HG03457 (cell line): ENCODE measurements at regions not wholly inside any gene's neighbourhood (a gene's known extent, or its start where the extent isn't known, plus 50 kb on each side); places are given as distances from the start of the nearest gene placed in this dataset.

Experiments
- ATAC-seq: cut with Tn5 transposase; IDR thresholded peaks from one replicate; pipeline ENCODE4 v1.9.1; 2021; ENCODE audit warnings: moderate number of reproducible peaks; ENCODE audit not compliant: unreplicated experiment

DNA sequence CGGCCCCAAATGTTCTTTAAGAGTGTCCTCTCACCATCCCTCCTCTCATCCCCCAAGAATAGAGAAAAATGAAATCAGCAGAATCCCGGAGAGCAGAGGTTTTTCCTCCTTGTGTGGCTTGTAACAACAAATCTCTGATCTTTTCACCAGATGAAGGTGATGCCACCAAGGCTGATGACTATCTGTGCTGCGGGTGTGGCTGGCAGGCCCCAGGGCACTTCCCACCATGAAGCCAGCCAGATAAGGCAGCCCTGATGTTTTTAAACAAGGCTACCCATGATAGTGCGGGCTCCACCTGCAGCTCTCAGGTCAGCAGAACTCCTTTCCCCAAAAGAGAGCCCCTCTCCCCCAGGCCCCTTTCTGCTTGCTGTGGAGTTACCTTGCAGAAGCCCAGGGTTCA lies 58.0 kb upstream of the PARP11 start:
- ATAC-seq = no peak

DNA sequence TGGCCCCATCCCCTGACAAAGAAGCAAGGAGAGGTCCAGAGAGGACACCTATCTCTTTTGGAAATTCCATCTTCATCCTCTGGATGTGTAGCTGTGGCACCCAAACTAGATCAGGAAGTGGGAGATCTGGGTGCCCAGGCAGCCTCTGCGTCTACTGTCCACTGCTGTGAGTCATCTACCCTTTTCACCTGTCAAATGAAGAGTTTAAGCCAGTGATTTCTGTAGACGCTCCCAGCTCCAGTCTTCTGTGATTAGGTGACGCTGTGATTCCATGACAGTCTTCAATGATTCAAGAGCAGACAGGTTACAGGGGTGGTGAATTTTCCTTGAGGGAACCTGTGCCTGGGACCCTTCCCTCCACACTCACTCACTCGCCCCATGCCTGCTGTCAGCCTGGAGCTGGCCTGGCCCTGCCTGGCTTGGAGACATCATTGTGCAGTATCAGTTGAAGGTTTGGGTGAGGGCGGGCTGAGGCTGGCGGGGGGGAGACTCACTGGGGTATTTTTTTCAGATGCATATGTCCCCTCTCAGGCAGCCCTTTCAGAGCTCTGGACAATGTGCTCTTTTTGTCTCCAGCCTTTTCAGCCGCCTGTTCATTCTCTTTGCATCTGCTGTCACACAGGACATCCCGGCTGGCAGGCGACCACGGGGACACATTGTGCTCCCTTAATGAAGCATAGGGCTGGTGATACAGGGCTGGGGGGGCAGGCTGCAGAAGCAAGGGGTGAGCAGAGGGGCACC lies 56.8 kb upstream of the PARP11 start:
- ATAC-seq = no peak

- ATAC-seq = no peak
These were observed 55.5 kb upstream of the PARP11 start for GRCh38 chr12:3928538-3929184.

DNA sequence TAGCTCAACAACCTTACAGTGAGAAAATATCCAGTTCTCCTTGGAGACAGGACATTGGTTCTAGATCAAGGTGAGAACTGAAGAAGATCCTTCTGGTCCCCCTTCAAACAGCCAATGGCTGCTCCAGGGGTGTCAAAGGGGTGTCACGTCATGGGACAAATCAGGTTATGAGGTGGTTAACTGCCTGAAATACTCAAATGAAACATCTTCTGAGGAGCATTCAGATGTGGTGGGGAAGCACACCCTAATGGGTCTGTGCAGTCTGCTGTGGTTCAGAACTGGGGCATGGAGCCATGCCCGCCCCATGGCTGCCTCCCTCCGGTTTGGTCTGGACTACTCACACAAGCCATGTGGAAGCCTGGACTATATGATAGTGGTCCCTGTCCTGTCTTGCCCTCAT lies 52.4 kb upstream of the PARP11 start:
- ATAC-seq = no peak

GRCh38 chr12:3924761-3925160 lies 51.6 kb upstream of the PARP11 start:
- ATAC-seq = no peak

DNA sequence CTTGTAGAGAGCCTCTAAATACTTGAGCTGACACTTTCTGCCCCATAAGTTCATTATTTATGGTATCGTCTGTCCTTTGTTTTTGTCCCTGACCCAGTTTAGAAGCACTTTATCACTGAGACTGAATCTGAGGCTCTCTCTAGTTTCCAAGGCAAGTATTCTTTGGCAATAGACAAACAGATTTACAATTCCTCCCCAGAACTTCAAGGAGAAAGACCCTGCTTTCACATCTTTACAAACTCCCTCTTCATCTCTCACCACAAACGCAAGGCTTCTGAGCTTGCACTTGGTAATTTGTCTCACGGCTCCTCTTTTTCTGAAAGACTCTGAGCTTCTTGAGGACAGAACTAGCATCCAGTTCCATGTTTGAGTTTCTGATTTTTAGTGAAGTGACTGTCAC lies 49.8 kb upstream of the PARP11 start:
- no peak for ATAC-seq
